ENCODE measurements at regions not wholly inside any gene's neighbourhood (a gene's known extent, or its start where the extent isn't known, plus 50 kb on each side); places are given as distances from the start of the nearest gene placed in this dataset.

DNA sequence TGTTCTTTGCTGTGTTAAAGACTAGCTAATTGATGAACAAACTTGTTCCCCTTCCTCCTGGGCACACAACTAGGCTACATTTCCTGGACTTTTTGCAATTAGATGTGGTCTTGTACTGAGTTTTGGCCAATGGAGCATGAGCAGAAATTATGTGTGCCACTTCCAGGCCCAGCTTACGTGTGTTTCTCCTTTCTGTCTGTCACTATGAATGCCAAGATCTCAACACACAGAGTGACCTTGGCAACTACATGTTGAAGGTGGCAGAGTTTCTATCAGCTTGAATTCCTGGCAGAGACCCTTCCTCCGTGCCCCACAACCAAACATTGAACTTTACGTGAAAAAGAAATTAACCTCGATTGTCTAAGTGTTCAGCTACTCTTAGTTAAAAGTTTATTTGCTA, 81.7 kb upstream of the PIAS1 start:
- ATAC-seq (no peak), DNase-seq (ENCODE audit: low read depth, low spot score) (no peak)
- in situ Hi-C loops (cut with HindIII; ENCODE audit: low pct_unique_long_range_greater_than_20kb, low sequenced_read_pairs) = no loop called here
- Histone ChIP-seq H3K27me3 (ENCODE audit: control insufficient read depth, insufficient read depth, low read length) (no peaks in the 10 kb centered on the region), H3K9me3 (ENCODE audit: control insufficient read depth, insufficient read depth, low read depth, low read length) (no peaks in the 10 kb centered on the region), H3K27ac (ENCODE audit: low read length) (no peak overlapping the region; the same call in 1 of the 2 replicates), H3K36me3 (ENCODE audit: control insufficient read depth, insufficient read depth, low read length) (no peaks in the 10 kb centered on the region), H3K4me1 (ENCODE audit: control insufficient read depth, insufficient read depth, low read length) (peaks cover 9% of the 10 kb centered on the region), H3K4me3 (ENCODE audit: low read depth in 2 of 2, low read length in 2 of 2) (no peak overlapping the region)
- POLR2A ChIA-PET = no interaction called here
- TF ChIP-seq SIN3A (IDR thresholded peaks at IDR 0.05; ENCODE audit: borderline replicate concordance, insufficient read depth, low read depth, low read length) (no peak), TCF7L2 (IDR thresholded peaks at IDR 0.05; ENCODE audit: low read depth, low read length) (no peak), REST (IDR thresholded peaks at IDR 0.05; ENCODE audit: insufficient read depth in 1 of 2, low read depth in 2 of 2, low read length in 1 of 2) (no peak), POLR2AphosphoS5 (IDR thresholded peaks at IDR 0.05; ENCODE audit: low read depth, low read length) (no peak), CTCF (IDR thresholded peaks at IDR 0.05) (no peak)
- intact Hi-C loops (cut with micrococcal nuclease; ENCODE audit: unreplicated experiment) = no loop called here
- CTCF ChIA-PET = no interaction called here
- BruUV-seq (replicated peaks) = no TSS peak

DNA sequence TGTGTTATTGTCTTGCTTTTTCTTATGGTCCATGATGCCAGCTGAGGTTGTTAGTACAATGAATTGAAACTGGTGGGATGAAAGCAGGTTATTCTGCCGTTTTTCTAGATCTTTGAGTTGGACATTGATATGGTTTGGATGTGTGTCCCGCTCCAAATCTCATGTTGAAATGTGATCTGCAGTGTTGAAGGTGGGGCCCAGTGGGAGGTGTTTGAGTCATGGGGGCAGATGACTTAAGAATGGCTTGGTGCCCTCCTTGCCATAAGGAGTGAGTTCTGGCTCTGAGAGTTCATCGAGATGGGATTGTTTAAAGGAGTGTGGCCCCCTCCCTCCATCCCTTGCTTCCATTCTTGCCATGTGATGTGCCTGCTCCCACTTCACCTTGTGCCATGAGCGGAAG, 80.3 kb upstream of the PIAS1 start:
- no TSS peak for BruUV-seq (replicated peaks)
- H3K27me3 ChIP-seq (ENCODE audit: control insufficient read depth, insufficient read depth, low read length) = no peaks in the 10 kb centered on the region
- ATAC-seq (no peak), DNase-seq (ENCODE audit: low read depth, low spot score) (no peak)
- 0 out of 2 replicates have a peak, but pooled peaks cover 4% of the 10 kb centered on the region for H3K9me3 ChIP-seq (ENCODE audit: control insufficient read depth, insufficient read depth, low read depth, low read length)
- TF ChIP-seq REST (IDR thresholded peaks at IDR 0.05; ENCODE audit: insufficient read depth in 1 of 2, low read depth in 2 of 2, low read length in 1 of 2) (no peak), SIN3A (IDR thresholded peaks at IDR 0.05; ENCODE audit: borderline replicate concordance, insufficient read depth, low read depth, low read length) (no peak), TCF7L2 (IDR thresholded peaks at IDR 0.05; ENCODE audit: low read depth, low read length) (no peak), CTCF (IDR thresholded peaks at IDR 0.05) (no peak), POLR2AphosphoS5 (IDR thresholded peaks at IDR 0.05; ENCODE audit: low read depth, low read length) (no peak)
- H3K27ac ChIP-seq (ENCODE audit: low read length) = no peak overlapping the region
- intact Hi-C loops (cut with micrococcal nuclease; ENCODE audit: unreplicated experiment) (no loop called here), in situ Hi-C loops (cut with HindIII; ENCODE audit: low pct_unique_long_range_greater_than_20kb, low sequenced_read_pairs) (no loop called here)
- peaks cover 4% of the 10 kb centered on the region for H3K4me1 ChIP-seq (ENCODE audit: control insufficient read depth, insufficient read depth, low read length)
- POLR2A ChIA-PET = no interaction called here
- H3K36me3 ChIP-seq (ENCODE audit: control insufficient read depth, insufficient read depth, low read length) = no peaks in the 10 kb centered on the region
- no peak overlapping the region for H3K4me3 ChIP-seq (ENCODE audit: low read depth in 2 of 2, low read length in 2 of 2)
- CTCF ChIA-PET = no interaction called here

Data from Panc1 (cell line).